WTC11 (cell line): ENCODE measurements at regions not wholly inside any gene's neighbourhood (a gene's known extent, or its start where the extent isn't known, plus 50 kb on each side); places are given as distances from the start of the nearest gene placed in this dataset.
A peak's percentile ranks its signal among the peaks of the same experiment; 100 is the strongest.

ENCODE experiments used
- ATAC-seq: fragments of 200-7000 bp; cut with Tn5 transposase; 2 replicates; pipeline ENCODE4 v1.10.0; 2021; ENCODE audit warnings: mild to moderate bottlenecking, moderate library complexity
- CTCF ChIA-PET: fragments of 300-600 bp; sonication (Branson Sonifier 250); formaldehyde crosslinking; loops from one replicate; lab custom pipeline; 2021; ENCODE audit warnings: antibody characterized with exemption; lab: Charles Lee
- POLR2A ChIA-PET: fragments of 350-600 bp; sonication (Branson Sonifier 250); formaldehyde crosslinking; loops from one replicate; lab custom pipeline; 2021; ENCODE audit warnings: antibody characterized with exemption; lab: Charles Lee
- DNase-seq: peaks from one replicate; pipeline ENCODE4 v3.0.0; 2021; ENCODE audit warnings: low spot score
- H3K27ac Mint-ChIP-seq: 2 replicates; pipeline ENCODE4 v1.8.0; 2021; ENCODE audit warnings: mixed read lengths
- H3K27me3 Mint-ChIP-seq: 2 replicates; pipeline ENCODE4 v1.8.0; 2021; ENCODE audit warnings: low read depth, mild to moderate bottlenecking, moderate library complexity, mixed read lengths
- H3K36me3 Mint-ChIP-seq: 2 replicates; pipeline ENCODE4 v1.8.0; 2021; ENCODE audit warnings: mixed read lengths
- H3K4me1 Mint-ChIP-seq: 2 replicates; pipeline ENCODE4 v1.8.0; 2022; ENCODE audit warnings: mixed read lengths
- H3K4me3 Mint-ChIP-seq: 2 replicates; pipeline ENCODE4 v1.8.0; 2021; ENCODE audit warnings: mild to moderate bottlenecking, moderate library complexity, mixed read lengths
- H3K9me3 Mint-ChIP-seq: 2 replicates; pipeline ENCODE4 v1.8.0; 2021; ENCODE audit warnings: mixed read lengths
- ATF1 ChIP-seq: sonication (generic); formaldehyde crosslinking; IDR thresholded peaks from 2 replicates; pipeline ENCODE4 v1.8.1; 2023; ENCODE audit warnings: mild to moderate bottlenecking, moderate library complexity, missing genetic modification reagents
- ESRRA ChIP-seq: sonication (generic); formaldehyde crosslinking; IDR thresholded peaks from 2 replicates; pipeline ENCODE4 v1.8.1; 2022; ENCODE audit warnings: mild to moderate bottlenecking, missing genetic modification reagents, borderline replicate concordance
- FOXJ3 ChIP-seq: sonication (generic); formaldehyde crosslinking; IDR thresholded peaks from 2 replicates; pipeline ENCODE4 v1.9.0; 2021; ENCODE audit warnings: missing genetic modification reagents, mild to moderate bottlenecking, borderline replicate concordance
- FOXK1 ChIP-seq: sonication (generic); formaldehyde crosslinking; IDR thresholded peaks from 2 replicates; pipeline ENCODE4 v1.8.0; 2022; ENCODE audit warnings: mild to moderate bottlenecking, moderate library complexity, missing genetic modification reagents
- FOXP1 ChIP-seq: sonication (generic); formaldehyde crosslinking; IDR thresholded peaks from 2 replicates; pipeline ENCODE4 v1.8.0; 2022; ENCODE audit warnings: missing genetic modification reagents, mild to moderate bottlenecking, moderate library complexity, borderline replicate concordance
- MXD4 ChIP-seq: fragments of 250-450 bp; sonication (Bioruptor Pico); IDR thresholded peaks from 2 replicates; pipeline ENCODE4 v1.8.0; 2021; ENCODE audit warnings: mild to moderate bottlenecking, moderate library complexity, borderline replicate concordance
- NR1H2 ChIP-seq: sonication (generic); formaldehyde crosslinking; IDR thresholded peaks from 2 replicates; pipeline ENCODE4 v1.9.0; 2021; ENCODE audit warnings: mild to moderate bottlenecking, moderate library complexity, missing genetic modification reagents
- NR3C1 ChIP-seq: sonication (generic); formaldehyde crosslinking; conservative IDR thresholded peaks from 2 replicates; pipeline ENCODE4 v1.8.1; 2023; ENCODE audit warnings: low read depth, mild to moderate bottlenecking, missing genetic modification reagents
- TP53 ChIP-seq: sonication (generic); formaldehyde crosslinking; IDR thresholded peaks from 2 replicates; pipeline ENCODE4 v1.8.1; 2023; ENCODE audit warnings: mild to moderate bottlenecking, missing genetic modification reagents
- TF ChIP-seq, protein P1 (sequence below): sonication (generic); formaldehyde crosslinking; IDR thresholded peaks from 2 replicates; pipeline ENCODE4 v1.8.1; 2023; ENCODE audit warnings: mild to moderate bottlenecking, moderate library complexity, missing genetic modification reagents
- TF ChIP-seq, protein P2 (sequence below): sonication (generic); formaldehyde crosslinking; IDR thresholded peaks from 2 replicates; pipeline ENCODE4 v1.8.1; 2022; ENCODE audit warnings: mild to moderate bottlenecking, moderate library complexity, missing genetic modification reagents
- TF ChIP-seq, protein P3 (sequence below): sonication (generic); formaldehyde crosslinking; conservative IDR thresholded peaks from 2 replicates; pipeline ENCODE4 v1.8.1; 2023; ENCODE audit warnings: mild to moderate bottlenecking, low read depth, missing genetic modification reagents, moderate library complexity
- TF ChIP-seq, protein P4 (sequence below): sonication (generic); formaldehyde crosslinking; IDR thresholded peaks from 2 replicates; pipeline ENCODE4 v1.8.1; 2022; ENCODE audit warnings: low read depth, missing genetic modification reagents, borderline replicate concordance
- TF ChIP-seq, protein P5 (sequence below): fragments of 200-600 bp; IDR thresholded peaks from 2 replicates; pipeline ENCODE4 v1.8.0; 2022; ENCODE audit warnings: antibody characterized with exemption
- TF ChIP-seq, protein P6 (sequence below): sonication (generic); formaldehyde crosslinking; IDR thresholded peaks from 2 replicates; pipeline ENCODE4 v1.8.1; 2022; ENCODE audit warnings: missing genetic modification reagents, borderline replicate concordance
- TF ChIP-seq, protein P7 (sequence below): sonication (generic); formaldehyde crosslinking; IDR thresholded peaks from 2 replicates; pipeline ENCODE4 v1.8.0; 2022; ENCODE audit warnings: mild to moderate bottlenecking, missing genetic modification reagents

DNA sequence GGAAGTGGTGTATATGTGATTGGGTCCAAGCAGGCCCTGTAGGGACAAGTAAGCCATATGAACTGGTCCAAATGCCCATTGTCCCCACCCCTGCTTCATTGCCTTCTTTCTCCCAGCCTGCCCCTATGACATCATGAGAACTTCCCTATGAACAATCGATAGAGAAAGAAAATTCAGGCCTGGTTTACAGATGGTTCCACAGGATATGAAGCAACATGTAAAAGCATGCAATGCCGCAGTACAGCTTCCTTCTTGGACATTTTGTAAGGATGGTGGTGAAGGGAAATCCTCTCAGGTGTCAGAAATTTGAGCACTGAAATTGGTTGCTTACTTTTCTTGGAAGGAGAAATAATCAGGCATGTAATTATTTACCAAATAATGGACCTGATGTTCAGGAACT lies 581.7 kb downstream of the MRPL39 start:
- ChIA-PET CTCF (no interaction called here), POLR2A (no interaction called here)
- peaks cover 3% of the 10 kb centered on the region; the same call in 1 of the 2 replicates for H3K36me3 Mint-ChIP-seq
- DNase-seq (no peak), ATAC-seq (no peak)
- TF ChIP-seq NR1H2 (CRISPR knock-in tag) (no peak), FOXJ3 (no peak)
- TF ChIP-seq, protein P1, sequence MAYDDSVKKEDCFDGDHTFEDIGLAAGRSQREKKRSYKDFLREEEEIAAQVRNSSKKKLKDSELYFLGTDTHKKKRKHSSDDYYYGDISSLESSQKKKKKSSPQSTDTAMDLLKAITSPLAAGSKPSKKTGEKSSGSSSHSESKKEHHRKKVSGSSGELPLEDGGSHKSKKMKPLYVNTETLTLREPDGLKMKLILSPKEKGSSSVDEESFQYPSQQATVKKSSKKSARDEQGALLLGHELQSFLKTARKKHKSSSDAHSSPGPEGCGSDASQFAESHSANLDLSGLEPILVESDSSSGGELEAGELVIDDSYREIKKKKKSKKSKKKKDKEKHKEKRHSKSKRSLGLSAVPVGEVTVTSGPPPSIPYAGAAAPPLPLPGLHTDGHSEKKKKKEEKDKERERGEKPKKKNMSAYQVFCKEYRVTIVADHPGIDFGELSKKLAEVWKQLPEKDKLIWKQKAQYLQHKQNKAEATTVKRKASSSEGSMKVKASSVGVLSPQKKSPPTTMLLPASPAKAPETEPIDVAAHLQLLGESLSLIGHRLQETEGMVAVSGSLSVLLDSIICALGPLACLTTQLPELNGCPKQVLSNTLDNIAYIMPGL (CRISPR knock-in tag) = no peak
- TF ChIP-seq, protein P2, sequence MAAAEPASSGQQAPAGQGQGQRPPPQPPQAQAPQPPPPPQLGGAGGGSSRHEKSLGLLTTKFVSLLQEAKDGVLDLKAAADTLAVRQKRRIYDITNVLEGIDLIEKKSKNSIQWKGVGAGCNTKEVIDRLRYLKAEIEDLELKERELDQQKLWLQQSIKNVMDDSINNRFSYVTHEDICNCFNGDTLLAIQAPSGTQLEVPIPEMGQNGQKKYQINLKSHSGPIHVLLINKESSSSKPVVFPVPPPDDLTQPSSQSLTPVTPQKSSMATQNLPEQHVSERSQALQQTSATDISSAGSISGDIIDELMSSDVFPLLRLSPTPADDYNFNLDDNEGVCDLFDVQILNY (CRISPR knock-in tag) = no peak
- TF ChIP-seq, protein P3, sequence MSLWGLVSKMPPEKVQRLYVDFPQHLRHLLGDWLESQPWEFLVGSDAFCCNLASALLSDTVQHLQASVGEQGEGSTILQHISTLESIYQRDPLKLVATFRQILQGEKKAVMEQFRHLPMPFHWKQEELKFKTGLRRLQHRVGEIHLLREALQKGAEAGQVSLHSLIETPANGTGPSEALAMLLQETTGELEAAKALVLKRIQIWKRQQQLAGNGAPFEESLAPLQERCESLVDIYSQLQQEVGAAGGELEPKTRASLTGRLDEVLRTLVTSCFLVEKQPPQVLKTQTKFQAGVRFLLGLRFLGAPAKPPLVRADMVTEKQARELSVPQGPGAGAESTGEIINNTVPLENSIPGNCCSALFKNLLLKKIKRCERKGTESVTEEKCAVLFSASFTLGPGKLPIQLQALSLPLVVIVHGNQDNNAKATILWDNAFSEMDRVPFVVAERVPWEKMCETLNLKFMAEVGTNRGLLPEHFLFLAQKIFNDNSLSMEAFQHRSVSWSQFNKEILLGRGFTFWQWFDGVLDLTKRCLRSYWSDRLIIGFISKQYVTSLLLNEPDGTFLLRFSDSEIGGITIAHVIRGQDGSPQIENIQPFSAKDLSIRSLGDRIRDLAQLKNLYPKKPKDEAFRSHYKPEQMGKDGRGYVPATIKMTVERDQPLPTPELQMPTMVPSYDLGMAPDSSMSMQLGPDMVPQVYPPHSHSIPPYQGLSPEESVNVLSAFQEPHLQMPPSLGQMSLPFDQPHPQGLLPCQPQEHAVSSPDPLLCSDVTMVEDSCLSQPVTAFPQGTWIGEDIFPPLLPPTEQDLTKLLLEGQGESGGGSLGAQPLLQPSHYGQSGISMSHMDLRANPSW (CRISPR knock-in tag) = no peak
- peaks cover 24% of the 10 kb centered on the region for H3K9me3 Mint-ChIP-seq
- H3K27ac Mint-ChIP-seq = no peak overlapping the region
- H3K4me1 Mint-ChIP-seq = no peaks in the 10 kb centered on the region
- no peak overlapping the region for H3K4me3 Mint-ChIP-seq
- H3K27me3 Mint-ChIP-seq = no peaks in the 10 kb centered on the region

DNA sequence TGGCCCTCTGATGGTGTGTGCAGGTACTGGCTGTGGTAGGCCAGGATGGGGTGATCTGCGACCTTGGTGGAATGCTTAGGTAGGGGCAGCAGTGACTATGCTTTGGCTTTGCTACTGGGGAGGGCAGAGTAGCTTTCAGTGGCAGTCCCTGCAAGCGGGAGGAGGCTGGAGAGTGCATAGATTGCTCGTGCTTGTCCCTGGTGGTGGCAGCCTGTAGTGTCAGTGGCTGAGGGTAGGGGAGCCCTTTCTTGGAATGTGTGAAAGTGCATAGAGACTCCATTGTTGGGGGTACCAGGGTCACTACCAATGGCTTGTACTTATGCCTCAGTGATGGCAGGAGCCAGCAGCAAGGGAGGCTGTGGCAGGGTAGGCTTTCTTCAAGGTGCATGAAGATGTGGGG lies 582.6 kb downstream of the MRPL39 start:
- DNase-seq (peak; percentile 11), ATAC-seq (peak; percentile 61)
- H3K9me3 Mint-ChIP-seq = peaks cover 30% of the 10 kb centered on the region
- ChIA-PET CTCF (no interaction called here), POLR2A (no interaction called here)
- H3K4me1 Mint-ChIP-seq = no peaks in the 10 kb centered on the region
- H3K4me3 Mint-ChIP-seq = no peak overlapping the region
- no peak overlapping the region for H3K27ac Mint-ChIP-seq
- no peaks in the 10 kb centered on the region for H3K27me3 Mint-ChIP-seq
- H3K36me3 Mint-ChIP-seq = peaks cover 6% of the 10 kb centered on the region
- TF ChIP-seq ESRRA (no peak), ATF1 (CRISPR knock-in tag) (no peak), FOXK1 (CRISPR knock-in tag) (no peak), FOXP1 (no peak), TP53 (CRISPR knock-in tag) (no peak), NR3C1 (CRISPR knock-in tag) (no peak), MXD4 (CRISPR knock-in tag) (no peak)
- TF ChIP-seq, protein P4, sequence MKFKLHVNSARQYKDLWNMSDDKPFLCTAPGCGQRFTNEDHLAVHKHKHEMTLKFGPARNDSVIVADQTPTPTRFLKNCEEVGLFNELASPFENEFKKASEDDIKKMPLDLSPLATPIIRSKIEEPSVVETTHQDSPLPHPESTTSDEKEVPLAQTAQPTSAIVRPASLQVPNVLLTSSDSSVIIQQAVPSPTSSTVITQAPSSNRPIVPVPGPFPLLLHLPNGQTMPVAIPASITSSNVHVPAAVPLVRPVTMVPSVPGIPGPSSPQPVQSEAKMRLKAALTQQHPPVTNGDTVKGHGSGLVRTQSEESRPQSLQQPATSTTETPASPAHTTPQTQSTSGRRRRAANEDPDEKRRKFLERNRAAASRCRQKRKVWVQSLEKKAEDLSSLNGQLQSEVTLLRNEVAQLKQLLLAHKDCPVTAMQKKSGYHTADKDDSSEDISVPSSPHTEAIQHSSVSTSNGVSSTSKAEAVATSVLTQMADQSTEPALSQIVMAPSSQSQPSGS = no peak
- TF ChIP-seq, protein P5, sequence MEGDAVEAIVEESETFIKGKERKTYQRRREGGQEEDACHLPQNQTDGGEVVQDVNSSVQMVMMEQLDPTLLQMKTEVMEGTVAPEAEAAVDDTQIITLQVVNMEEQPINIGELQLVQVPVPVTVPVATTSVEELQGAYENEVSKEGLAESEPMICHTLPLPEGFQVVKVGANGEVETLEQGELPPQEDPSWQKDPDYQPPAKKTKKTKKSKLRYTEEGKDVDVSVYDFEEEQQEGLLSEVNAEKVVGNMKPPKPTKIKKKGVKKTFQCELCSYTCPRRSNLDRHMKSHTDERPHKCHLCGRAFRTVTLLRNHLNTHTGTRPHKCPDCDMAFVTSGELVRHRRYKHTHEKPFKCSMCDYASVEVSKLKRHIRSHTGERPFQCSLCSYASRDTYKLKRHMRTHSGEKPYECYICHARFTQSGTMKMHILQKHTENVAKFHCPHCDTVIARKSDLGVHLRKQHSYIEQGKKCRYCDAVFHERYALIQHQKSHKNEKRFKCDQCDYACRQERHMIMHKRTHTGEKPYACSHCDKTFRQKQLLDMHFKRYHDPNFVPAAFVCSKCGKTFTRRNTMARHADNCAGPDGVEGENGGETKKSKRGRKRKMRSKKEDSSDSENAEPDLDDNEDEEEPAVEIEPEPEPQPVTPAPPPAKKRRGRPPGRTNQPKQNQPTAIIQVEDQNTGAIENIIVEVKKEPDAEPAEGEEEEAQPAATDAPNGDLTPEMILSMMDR = no peak
- TF ChIP-seq, protein P6, sequence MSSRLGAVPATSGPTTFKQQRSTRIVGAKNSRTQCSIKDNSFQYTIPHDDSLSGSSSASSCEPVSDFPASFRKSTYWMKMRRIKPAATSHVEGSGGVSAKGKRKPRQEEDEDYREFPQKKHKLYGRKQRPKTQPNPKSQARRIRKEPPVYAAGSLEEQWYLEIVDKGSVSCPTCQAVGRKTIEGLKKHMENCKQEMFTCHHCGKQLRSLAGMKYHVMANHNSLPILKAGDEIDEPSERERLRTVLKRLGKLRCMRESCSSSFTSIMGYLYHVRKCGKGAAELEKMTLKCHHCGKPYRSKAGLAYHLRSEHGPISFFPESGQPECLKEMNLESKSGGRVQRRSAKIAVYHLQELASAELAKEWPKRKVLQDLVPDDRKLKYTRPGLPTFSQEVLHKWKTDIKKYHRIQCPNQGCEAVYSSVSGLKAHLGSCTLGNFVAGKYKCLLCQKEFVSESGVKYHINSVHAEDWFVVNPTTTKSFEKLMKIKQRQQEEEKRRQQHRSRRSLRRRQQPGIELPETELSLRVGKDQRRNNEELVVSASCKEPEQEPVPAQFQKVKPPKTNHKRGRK (CRISPR knock-in tag) = no peak
- TF ChIP-seq, protein P7, sequence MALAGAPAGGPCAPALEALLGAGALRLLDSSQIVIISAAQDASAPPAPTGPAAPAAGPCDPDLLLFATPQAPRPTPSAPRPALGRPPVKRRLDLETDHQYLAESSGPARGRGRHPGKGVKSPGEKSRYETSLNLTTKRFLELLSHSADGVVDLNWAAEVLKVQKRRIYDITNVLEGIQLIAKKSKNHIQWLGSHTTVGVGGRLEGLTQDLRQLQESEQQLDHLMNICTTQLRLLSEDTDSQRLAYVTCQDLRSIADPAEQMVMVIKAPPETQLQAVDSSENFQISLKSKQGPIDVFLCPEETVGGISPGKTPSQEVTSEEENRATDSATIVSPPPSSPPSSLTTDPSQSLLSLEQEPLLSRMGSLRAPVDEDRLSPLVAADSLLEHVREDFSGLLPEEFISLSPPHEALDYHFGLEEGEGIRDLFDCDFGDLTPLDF = no peak
